Liver (tissue), 3 donors: ENCODE measurements at regions not wholly inside any gene's neighbourhood (a gene's known extent, or its start where the extent isn't known, plus 50 kb on each side); places are given as distances from the start of the nearest gene placed in this dataset.

Experiments used
- FOXA2 ChIP-seq: IDR thresholded peaks from 2 replicates; pipeline ENCODE4 v1.6.1; 2016; ENCODE audit warnings: antibody characterized with exemption
- GABPA ChIP-seq, 2 donors: IDR thresholded peaks in 1 of 2; conservative IDR thresholded peaks in 1 of 2; 2 replicates each; pipeline ENCODE4 v1.6.1; 2016; ENCODE audit warnings: antibody characterized with exemption in 2 of 2, mild to moderate bottlenecking in 1 of 2, moderate library complexity in 1 of 2
- JUND ChIP-seq, 2 donors: IDR thresholded peaks; 2 replicates each; pipeline ENCODE4 v1.6.1; 2016; ENCODE audit warnings: antibody characterized with exemption in 2 of 2
- RAD21 ChIP-seq, 2 donors: IDR thresholded peaks; 2 replicates each; pipeline ENCODE4 v1.6.1; 2016; ENCODE audit warnings: antibody characterized with exemption in 2 of 2, mild to moderate bottlenecking in 2 of 2
- TAF1 ChIP-seq: conservative IDR thresholded peaks from 2 replicates; pipeline ENCODE4 v1.6.1; 2016; ENCODE audit warnings: antibody characterized with exemption, mild to moderate bottlenecking
- YY1 ChIP-seq: IDR thresholded peaks from 2 replicates; pipeline ENCODE4 v1.6.1; 2016; ENCODE audit warnings: antibody characterized with exemption, mild to moderate bottlenecking
- TF ChIP-seq, protein P1 (sequence below): fragments of 150-350 bp; IDR thresholded peaks from 2 replicates; pipeline ENCODE4 v1.5.1; 2017; ENCODE audit warnings: improper control_type of control experiment, low read depth, low read length; ENCODE audit not compliant: missing input control
- TF ChIP-seq, protein P2 (sequence below): IDR thresholded peaks from 2 replicates; pipeline ENCODE4 v1.6.1; 2016; ENCODE audit warnings: antibody characterized with exemption, mild to moderate bottlenecking
- TF ChIP-seq, protein P3 (sequence below): IDR thresholded peaks from 2 replicates; pipeline ENCODE4 v1.6.1; 2016; ENCODE audit warnings: antibody characterized with exemption
- TF ChIP-seq, protein P4 (sequence below): IDR thresholded peaks from 2 replicates; pipeline ENCODE4 v1.6.1; 2016; ENCODE audit warnings: antibody characterized with exemption
- TF ChIP-seq, protein P5 (sequence below): IDR thresholded peaks from 2 replicates; pipeline ENCODE4 v1.6.1; 2016; ENCODE audit warnings: antibody characterized with exemption
- donor health status: healthy.
- donor health status: healthy.

DNA sequence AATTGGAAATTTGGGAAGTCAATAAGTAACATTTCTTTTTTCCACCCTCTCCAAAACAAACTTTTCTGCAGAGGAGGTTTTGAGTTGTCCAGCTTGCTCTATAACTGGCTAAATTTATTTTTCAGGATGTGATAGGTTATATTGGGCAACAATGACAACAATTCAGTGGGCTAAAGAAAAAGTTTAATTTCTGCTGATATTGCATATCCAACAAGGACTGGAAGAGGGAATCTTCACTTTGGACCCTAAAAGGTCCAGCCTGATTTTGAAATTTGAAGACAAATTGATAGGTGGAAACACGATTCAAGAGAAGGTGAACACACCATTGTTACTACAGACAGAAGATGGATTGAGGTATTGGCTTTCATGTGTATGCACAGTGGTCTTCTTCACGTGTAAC lies 393.1 kb downstream of the BRINP1 start:
- TF ChIP-seq, protein P1, sequence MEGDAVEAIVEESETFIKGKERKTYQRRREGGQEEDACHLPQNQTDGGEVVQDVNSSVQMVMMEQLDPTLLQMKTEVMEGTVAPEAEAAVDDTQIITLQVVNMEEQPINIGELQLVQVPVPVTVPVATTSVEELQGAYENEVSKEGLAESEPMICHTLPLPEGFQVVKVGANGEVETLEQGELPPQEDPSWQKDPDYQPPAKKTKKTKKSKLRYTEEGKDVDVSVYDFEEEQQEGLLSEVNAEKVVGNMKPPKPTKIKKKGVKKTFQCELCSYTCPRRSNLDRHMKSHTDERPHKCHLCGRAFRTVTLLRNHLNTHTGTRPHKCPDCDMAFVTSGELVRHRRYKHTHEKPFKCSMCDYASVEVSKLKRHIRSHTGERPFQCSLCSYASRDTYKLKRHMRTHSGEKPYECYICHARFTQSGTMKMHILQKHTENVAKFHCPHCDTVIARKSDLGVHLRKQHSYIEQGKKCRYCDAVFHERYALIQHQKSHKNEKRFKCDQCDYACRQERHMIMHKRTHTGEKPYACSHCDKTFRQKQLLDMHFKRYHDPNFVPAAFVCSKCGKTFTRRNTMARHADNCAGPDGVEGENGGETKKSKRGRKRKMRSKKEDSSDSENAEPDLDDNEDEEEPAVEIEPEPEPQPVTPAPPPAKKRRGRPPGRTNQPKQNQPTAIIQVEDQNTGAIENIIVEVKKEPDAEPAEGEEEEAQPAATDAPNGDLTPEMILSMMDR = no peak
- TF ChIP-seq, protein P2, sequence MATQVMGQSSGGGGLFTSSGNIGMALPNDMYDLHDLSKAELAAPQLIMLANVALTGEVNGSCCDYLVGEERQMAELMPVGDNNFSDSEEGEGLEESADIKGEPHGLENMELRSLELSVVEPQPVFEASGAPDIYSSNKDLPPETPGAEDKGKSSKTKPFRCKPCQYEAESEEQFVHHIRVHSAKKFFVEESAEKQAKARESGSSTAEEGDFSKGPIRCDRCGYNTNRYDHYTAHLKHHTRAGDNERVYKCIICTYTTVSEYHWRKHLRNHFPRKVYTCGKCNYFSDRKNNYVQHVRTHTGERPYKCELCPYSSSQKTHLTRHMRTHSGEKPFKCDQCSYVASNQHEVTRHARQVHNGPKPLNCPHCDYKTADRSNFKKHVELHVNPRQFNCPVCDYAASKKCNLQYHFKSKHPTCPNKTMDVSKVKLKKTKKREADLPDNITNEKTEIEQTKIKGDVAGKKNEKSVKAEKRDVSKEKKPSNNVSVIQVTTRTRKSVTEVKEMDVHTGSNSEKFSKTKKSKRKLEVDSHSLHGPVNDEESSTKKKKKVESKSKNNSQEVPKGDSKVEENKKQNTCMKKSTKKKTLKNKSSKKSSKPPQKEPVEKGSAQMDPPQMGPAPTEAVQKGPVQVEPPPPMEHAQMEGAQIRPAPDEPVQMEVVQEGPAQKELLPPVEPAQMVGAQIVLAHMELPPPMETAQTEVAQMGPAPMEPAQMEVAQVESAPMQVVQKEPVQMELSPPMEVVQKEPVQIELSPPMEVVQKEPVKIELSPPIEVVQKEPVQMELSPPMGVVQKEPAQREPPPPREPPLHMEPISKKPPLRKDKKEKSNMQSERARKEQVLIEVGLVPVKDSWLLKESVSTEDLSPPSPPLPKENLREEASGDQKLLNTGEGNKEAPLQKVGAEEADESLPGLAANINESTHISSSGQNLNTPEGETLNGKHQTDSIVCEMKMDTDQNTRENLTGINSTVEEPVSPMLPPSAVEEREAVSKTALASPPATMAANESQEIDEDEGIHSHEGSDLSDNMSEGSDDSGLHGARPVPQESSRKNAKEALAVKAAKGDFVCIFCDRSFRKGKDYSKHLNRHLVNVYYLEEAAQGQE = no peak
- TF ChIP-seq GABPA (IDR thresholded peaks at IDR 0.05 in 1 of 2, conservative IDR thresholded peaks at IDR 0.05 in 1 of 2) (no peak), RAD21 (IDR thresholded peaks at IDR 0.05) (no peak), JUND (IDR thresholded peaks at IDR 0.05) (no peak), FOXA2 (no peak), TAF1 (no peak), YY1 (no peak)
- TF ChIP-seq, protein P3, sequence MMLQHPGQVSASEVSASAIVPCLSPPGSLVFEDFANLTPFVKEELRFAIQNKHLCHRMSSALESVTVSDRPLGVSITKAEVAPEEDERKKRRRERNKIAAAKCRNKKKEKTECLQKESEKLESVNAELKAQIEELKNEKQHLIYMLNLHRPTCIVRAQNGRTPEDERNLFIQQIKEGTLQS = no peak
- TF ChIP-seq, protein P4, sequence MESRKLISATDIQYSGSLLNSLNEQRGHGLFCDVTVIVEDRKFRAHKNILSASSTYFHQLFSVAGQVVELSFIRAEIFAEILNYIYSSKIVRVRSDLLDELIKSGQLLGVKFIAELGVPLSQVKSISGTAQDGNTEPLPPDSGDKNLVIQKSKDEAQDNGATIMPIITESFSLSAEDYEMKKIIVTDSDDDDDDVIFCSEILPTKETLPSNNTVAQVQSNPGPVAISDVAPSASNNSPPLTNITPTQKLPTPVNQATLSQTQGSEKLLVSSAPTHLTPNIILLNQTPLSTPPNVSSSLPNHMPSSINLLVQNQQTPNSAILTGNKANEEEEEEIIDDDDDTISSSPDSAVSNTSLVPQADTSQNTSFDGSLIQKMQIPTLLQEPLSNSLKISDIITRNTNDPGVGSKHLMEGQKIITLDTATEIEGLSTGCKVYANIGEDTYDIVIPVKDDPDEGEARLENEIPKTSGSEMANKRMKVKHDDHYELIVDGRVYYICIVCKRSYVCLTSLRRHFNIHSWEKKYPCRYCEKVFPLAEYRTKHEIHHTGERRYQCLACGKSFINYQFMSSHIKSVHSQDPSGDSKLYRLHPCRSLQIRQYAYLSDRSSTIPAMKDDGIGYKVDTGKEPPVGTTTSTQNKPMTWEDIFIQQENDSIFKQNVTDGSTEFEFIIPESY = no peak
- TF ChIP-seq, protein P5, sequence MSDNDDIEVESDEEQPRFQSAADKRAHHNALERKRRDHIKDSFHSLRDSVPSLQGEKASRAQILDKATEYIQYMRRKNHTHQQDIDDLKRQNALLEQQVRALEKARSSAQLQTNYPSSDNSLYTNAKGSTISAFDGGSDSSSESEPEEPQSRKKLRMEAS = no peak
